Neural progenitor cell (in vitro differentiated cells): ENCODE measurements at regions not wholly inside any gene's neighbourhood (a gene's known extent, or its start where the extent isn't known, plus 50 kb on each side); places are given as distances from the start of the nearest gene placed in this dataset.
"Not testable (repeated sequence)": the region's sequence is repeated elsewhere in the genome, so short reads cannot be mapped to it uniquely, and the experiment has no call there.

Experiments
- DNase-seq: peaks from one replicate; pipeline ENCODE4 v3.0.0-alpha.2; 2016; ENCODE audit warnings: low spot score
- H2AFZ ChIP-seq: fragments of 200-600 bp; sonication (generic); replicated peaks from 2 replicates; pipeline ENCODE4 v1.6.1; 2016; ENCODE audit warnings: antibody characterized with exemption
- H3F3A ChIP-seq: fragments of 200-600 bp; sonication (generic); 2 replicates; pipeline ENCODE4 v1.6.1; 2016; ENCODE audit warnings: antibody characterized with exemption, low read depth
- H3K27ac ChIP-seq: fragments of 200-600 bp; sonication (generic); 2 replicates; pipeline ENCODE4 v1.5.1; 2016; ENCODE audit warnings: mild to moderate bottlenecking
- H3K27me3 ChIP-seq: fragments of 200-600 bp; sonication (generic); 2 replicates; pipeline ENCODE4 v1.6.1; 2016; ENCODE audit warnings: mild to moderate bottlenecking, moderate library complexity
- H3K36me3 ChIP-seq: fragments of 200-600 bp; sonication (generic); 2 replicates; pipeline ENCODE4 v1.5.1; 2016
- H3K4me1 ChIP-seq: fragments of 200-600 bp; sonication (generic); 2 replicates; pipeline ENCODE4 v1.6.1; 2016; ENCODE audit warnings: mixed run types
- H3K4me2 ChIP-seq: fragments of 200-600 bp; sonication (generic); 2 replicates; pipeline ENCODE4 v1.6.1; 2016
- H3K4me3 ChIP-seq: fragments of 200-600 bp; sonication (generic); 2 replicates; pipeline ENCODE4 v1.5.1; 2016
- H3K79me2 ChIP-seq: fragments of 200-600 bp; sonication (generic); 2 replicates; pipeline ENCODE4 v1.6.1; 2016; ENCODE audit warnings: low read depth
- H3K9ac ChIP-seq: fragments of 200-600 bp; sonication (generic); 2 replicates; pipeline ENCODE4 v1.6.1; 2016
- H3K9me3 ChIP-seq: fragments of 200-600 bp; sonication (generic); 2 replicates; pipeline ENCODE4 v1.5.1; 2016; ENCODE audit warnings: low read depth
- H4K20me1 ChIP-seq: fragments of 200-600 bp; sonication (generic); 2 replicates; pipeline ENCODE4 v1.6.1; 2016; ENCODE audit warnings: low read depth
- H3K27ac Mint-ChIP-seq: 3 replicates; pipeline ENCODE4 v1.8.0; 2021; ENCODE audit warnings: mixed read lengths
- H3K27me3 Mint-ChIP-seq: 2 replicates; pipeline ENCODE4 v1.8.0; 2022; ENCODE audit warnings: low read depth, mild to moderate bottlenecking, inconsistent platforms, moderate library complexity, mixed read lengths; ENCODE audit not compliant: insufficient read depth
- H3K36me3 Mint-ChIP-seq: 3 replicates; pipeline ENCODE4 v1.8.0; 2021; ENCODE audit warnings: mixed read lengths
- H3K4me1 Mint-ChIP-seq: 3 replicates; pipeline ENCODE4 v1.8.0; 2021; ENCODE audit warnings: mixed read lengths
- H3K4me3 Mint-ChIP-seq: 3 replicates; pipeline ENCODE4 v1.8.0; 2021; ENCODE audit warnings: mild to moderate bottlenecking, moderate library complexity, mixed read lengths
- H3K9me3 Mint-ChIP-seq: 3 replicates; pipeline ENCODE4 v1.8.0; 2020; ENCODE audit warnings: mixed read lengths
- EZH2 ChIP-seq: fragments of 200-600 bp; sonication (generic); IDR thresholded peaks from 2 replicates; pipeline ENCODE4 v1.6.1; 2017; ENCODE audit warnings: antibody characterized with exemption, mild to moderate bottlenecking, moderate library complexity
- EZH2phosphoT487 ChIP-seq: fragments of 200-600 bp; sonication (generic); IDR thresholded peaks from 2 replicates; pipeline ENCODE4 v1.6.1; 2017; ENCODE audit warnings: antibody characterized with exemption
- TF ChIP-seq, protein P1 (sequence below): fragments of 200-600 bp; sonication (generic); IDR thresholded peaks from 2 replicates; pipeline ENCODE4 v1.5.1; 2017; ENCODE audit warnings: antibody characterized with exemption, mild to moderate bottlenecking

DNA sequence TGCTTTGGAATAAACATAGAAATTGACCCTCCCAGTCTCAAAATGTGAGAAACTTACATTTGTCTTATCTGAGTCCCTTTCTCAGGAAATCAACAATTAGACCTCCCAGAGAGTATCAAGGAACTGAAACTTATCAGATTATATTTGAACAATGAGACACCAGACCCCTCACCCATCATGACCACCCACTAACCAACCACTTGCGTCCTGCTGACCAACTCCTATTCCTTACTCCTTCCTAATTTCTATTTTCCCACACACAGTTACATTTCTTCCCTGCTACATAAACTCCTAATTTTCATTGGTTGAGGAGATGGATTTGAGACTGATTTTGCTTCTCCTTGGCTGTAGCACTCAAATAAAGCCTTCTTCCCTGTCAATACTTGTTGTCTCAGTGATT, 97.9 kb downstream of the TPBG start:
- H3K36me3 ChIP-seq = peaks cover 3% of the 10 kb centered on the region
- no peak overlapping the region for H2AFZ ChIP-seq
- no peaks in the 10 kb centered on the region for H3K27me3 ChIP-seq
- H3K27me3 Mint-ChIP-seq = peaks cover 2% of the 10 kb centered on the region
- no peaks in the 10 kb centered on the region for H3K4me1 Mint-ChIP-seq
- TF ChIP-seq EZH2phosphoT487 (no peak), EZH2 (no peak)
- TF ChIP-seq, protein P1, sequence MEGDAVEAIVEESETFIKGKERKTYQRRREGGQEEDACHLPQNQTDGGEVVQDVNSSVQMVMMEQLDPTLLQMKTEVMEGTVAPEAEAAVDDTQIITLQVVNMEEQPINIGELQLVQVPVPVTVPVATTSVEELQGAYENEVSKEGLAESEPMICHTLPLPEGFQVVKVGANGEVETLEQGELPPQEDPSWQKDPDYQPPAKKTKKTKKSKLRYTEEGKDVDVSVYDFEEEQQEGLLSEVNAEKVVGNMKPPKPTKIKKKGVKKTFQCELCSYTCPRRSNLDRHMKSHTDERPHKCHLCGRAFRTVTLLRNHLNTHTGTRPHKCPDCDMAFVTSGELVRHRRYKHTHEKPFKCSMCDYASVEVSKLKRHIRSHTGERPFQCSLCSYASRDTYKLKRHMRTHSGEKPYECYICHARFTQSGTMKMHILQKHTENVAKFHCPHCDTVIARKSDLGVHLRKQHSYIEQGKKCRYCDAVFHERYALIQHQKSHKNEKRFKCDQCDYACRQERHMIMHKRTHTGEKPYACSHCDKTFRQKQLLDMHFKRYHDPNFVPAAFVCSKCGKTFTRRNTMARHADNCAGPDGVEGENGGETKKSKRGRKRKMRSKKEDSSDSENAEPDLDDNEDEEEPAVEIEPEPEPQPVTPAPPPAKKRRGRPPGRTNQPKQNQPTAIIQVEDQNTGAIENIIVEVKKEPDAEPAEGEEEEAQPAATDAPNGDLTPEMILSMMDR = no peak
- H3K79me2 ChIP-seq = no peaks in the 10 kb centered on the region
- no peaks in the 10 kb centered on the region for H3F3A ChIP-seq
- H3K27ac Mint-ChIP-seq = no peak overlapping the region
- peaks cover 25% of the 10 kb centered on the region for H3K9me3 Mint-ChIP-seq
- H3K27ac ChIP-seq = no peak overlapping the region
- H3K36me3 Mint-ChIP-seq = peaks cover 7% of the 10 kb centered on the region
- H3K4me3 ChIP-seq = no peak overlapping the region
- H3K4me3 Mint-ChIP-seq = no peak overlapping the region
- no peak for DNase-seq
- no peaks in the 10 kb centered on the region for H3K4me1 ChIP-seq
- peaks cover 13% of the 10 kb centered on the region for H3K9me3 ChIP-seq
- H3K9ac ChIP-seq = no peak overlapping the region
- no peak overlapping the region for H3K4me2 ChIP-seq
- no peaks in the 10 kb centered on the region for H4K20me1 ChIP-seq

DNA sequence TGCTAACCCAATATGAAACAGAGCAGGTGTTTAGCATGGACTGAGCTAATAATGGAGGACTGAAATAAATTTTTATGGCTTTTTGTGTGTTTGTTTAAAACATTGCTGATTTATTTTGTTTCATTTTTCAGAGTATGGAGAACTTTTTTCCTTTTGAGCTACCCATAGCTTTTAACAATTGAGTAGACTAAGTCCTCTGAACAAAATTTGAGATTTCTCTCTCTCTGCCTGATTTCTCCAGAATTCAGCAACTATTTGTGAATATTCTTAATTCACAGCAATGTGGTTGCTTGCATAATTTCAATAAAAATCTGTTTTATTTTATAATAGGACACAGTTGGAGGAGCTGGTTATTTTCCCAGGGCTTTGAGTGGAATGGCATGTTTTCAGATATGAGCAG, 103.7 kb downstream of the TPBG start:
- Histone ChIP-seq H3K9ac (no peak overlapping the region), H3F3A (no peaks in the 10 kb centered on the region), H3K4me1 (no peaks in the 10 kb centered on the region), H3K27ac (no peak overlapping the region), H3K9me3 (peaks cover 28% of the 10 kb centered on the region), H3K79me2 (no peaks in the 10 kb centered on the region), H3K36me3 (peaks cover 18% of the 10 kb centered on the region), H2AFZ (no peak overlapping the region), H3K4me2 (no peak overlapping the region), H4K20me1 (no peaks in the 10 kb centered on the region), H3K4me3 (no peak overlapping the region), H3K27me3 (no peaks in the 10 kb centered on the region)
- no peaks in the 10 kb centered on the region for H3K27me3 Mint-ChIP-seq
- H3K27ac Mint-ChIP-seq = no peak overlapping the region
- no peaks in the 10 kb centered on the region for H3K4me1 Mint-ChIP-seq
- no peak overlapping the region for H3K4me3 Mint-ChIP-seq
- TF ChIP-seq, protein P1 = no peak
- TF ChIP-seq EZH2 = no peak
- no peak for TF ChIP-seq EZH2phosphoT487
- peaks cover 20% of the 10 kb centered on the region for H3K36me3 Mint-ChIP-seq
- H3K9me3 Mint-ChIP-seq = peaks cover 52% of the 10 kb centered on the region
- DNase-seq = no peak

DNA sequence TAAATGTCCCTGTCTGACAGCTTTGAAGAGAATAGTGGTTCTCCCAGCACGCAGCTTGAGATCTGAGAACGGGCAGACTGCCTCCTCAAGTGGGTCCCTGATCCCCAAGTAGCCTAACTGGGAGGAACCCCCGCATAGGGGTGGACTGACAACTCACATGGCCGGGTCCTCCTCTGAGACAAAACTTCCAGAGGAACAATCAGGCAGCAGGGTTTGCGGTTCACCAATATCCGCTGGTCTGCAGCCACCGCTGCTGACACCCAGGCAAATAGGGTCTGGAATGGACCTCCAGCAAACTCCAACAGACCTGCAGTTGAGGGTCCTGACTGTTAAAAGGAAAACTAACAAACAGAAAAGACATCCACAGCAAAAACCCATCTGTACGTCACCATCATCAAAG, 106.5 kb downstream of the TPBG start:
- H3K4me1 ChIP-seq, H3K27me3 ChIP-seq, H3K79me2 ChIP-seq, H3K27ac ChIP-seq, H4K20me1 ChIP-seq, DNase-seq, H3K4me1 Mint-ChIP-seq, H3K4me3 ChIP-seq, H2AFZ ChIP-seq, H3K4me3 Mint-ChIP-seq, H3F3A ChIP-seq, H3K27ac Mint-ChIP-seq, H3K27me3 Mint-ChIP-seq, H3K4me2 ChIP-seq, H3K9ac ChIP-seq: not testable (repeated sequence)
- Mint-ChIP-seq H3K36me3 (peaks cover 20% of the 10 kb centered on the region), H3K9me3 (peaks cover 62% of the 10 kb centered on the region)
- peaks cover 18% of the 10 kb centered on the region for H3K36me3 ChIP-seq
- H3K9me3 ChIP-seq = peaks cover 28% of the 10 kb centered on the region

DNA sequence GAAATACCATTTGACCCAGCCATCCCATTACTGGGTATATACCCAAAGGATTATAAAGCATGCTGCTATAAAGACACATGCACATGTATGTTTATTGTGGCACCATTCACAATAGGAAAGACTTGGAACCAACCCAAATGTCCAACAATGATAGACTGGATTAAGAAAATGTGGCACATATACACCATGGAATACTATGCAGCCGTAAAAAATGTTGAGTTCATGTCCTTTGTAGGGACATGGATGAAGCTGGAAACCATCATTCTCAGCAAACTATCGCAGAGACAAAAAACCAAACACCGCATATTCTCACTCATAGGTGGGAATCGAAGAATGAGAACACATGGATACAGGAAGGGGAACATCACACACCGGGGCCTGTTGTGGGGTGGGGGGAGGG, 111.5 kb downstream of the TPBG start:
- not testable (repeated sequence) for H3K9ac ChIP-seq, H3K4me1 ChIP-seq, H3K27me3 Mint-ChIP-seq, H3K79me2 ChIP-seq, H3K9me3 ChIP-seq, DNase-seq, H3K27me3 ChIP-seq, H3F3A ChIP-seq, H3K36me3 Mint-ChIP-seq, H3K27ac ChIP-seq, H2AFZ ChIP-seq, H3K27ac Mint-ChIP-seq, H3K4me3 ChIP-seq, H3K4me1 Mint-ChIP-seq, H3K4me2 ChIP-seq, H3K36me3 ChIP-seq, H4K20me1 ChIP-seq, H3K4me3 Mint-ChIP-seq
- H3K9me3 Mint-ChIP-seq = peaks cover 35% of the 10 kb centered on the region
